Naive thymus-derived CD4-positive, alpha-beta T cell (primary cell): ENCODE measurements at regions not wholly inside any gene's neighbourhood (a gene's known extent, or its start where the extent isn't known, plus 50 kb on each side); places are given as distances from the start of the nearest gene placed in this dataset.

Source experiments
- ATAC-seq: fragments of 150-1000 bp; cut with Tn5 transposase; 2 replicates; pipeline ENCODE4 v1.10.0; 2021; ENCODE audit warnings: mild to moderate bottlenecking, moderate library complexity
- CTCF ChIA-PET: fragments of 350-600 bp; sonication (Branson Sonifier 250); formaldehyde crosslinking; loops from one replicate; lab custom pipeline; 2021; ENCODE audit warnings: antibody characterized with exemption; lab: Charles Lee
- POLR2A ChIA-PET: fragments of 350-600 bp; sonication (Branson Sonifier 250); formaldehyde crosslinking; loops from one replicate; lab custom pipeline; 2021; ENCODE audit warnings: antibody characterized with exemption, inconsistent platforms; lab: Charles Lee
- DNase-seq, 9 donors: peaks; one replicate each; pipeline versions ENCODE4 v3.0.0 to v3.0.0-alpha.2; 2020 to 2022; ENCODE audit warnings: mixed read lengths in 1 of 9
- H3K27ac ChIP-seq: one replicate; pipeline ENCODE4 v1.7.0; 2013; ENCODE audit warnings: mild to moderate bottlenecking, low read depth, low read length, moderate library complexity
- H3K27me3 ChIP-seq, 2 donors: one replicate each; pipeline ENCODE4 v1.7.0; 2013; ENCODE audit warnings: low read length in 2 of 2, mild to moderate bottlenecking in 2 of 2, moderate library complexity in 2 of 2; ENCODE audit not compliant: control insufficient read depth in 2 of 2, insufficient read depth in 2 of 2
- H3K36me3 ChIP-seq, 3 experiments: 1 replicate in 2 of 3; 2 replicates in 1 of 3; pipeline ENCODE4 v1.7.0; 2013; ENCODE audit warnings: low read length in 3 of 3, mild to moderate bottlenecking in 3 of 3, moderate library complexity in 1 of 3; ENCODE audit not compliant: insufficient read depth in 3 of 3, control insufficient read depth in 2 of 3
- H3K4me1 ChIP-seq, 2 donors: one replicate each; pipeline ENCODE4 v1.7.0; 2013; ENCODE audit warnings: low read length in 2 of 2, mild to moderate bottlenecking in 2 of 2, moderate library complexity in 1 of 2; ENCODE audit not compliant: control insufficient read depth in 2 of 2, insufficient read depth in 2 of 2
- H3K4me3 ChIP-seq: 2 replicates; pipeline ENCODE4 v1.7.0; 2013; ENCODE audit warnings: mild to moderate bottlenecking, low read length
- H3K9me3 ChIP-seq, 3 experiments: 1 replicate in 2 of 3; 2 replicates in 1 of 3; pipeline ENCODE4 v1.7.0; 2013; ENCODE audit warnings: low read length in 3 of 3; ENCODE audit not compliant: control insufficient read depth in 2 of 3
- H3K27ac Mint-ChIP-seq, 9 donors: one replicate each; pipeline ENCODE4 v1.8.0; 2020 to 2022; ENCODE audit warnings: mixed read lengths in 9 of 9, mild to moderate bottlenecking in 8 of 9, moderate library complexity in 5 of 9, inconsistent platforms in 2 of 9
- H3K27me3 Mint-ChIP-seq, 5 donors: one replicate each; pipeline ENCODE4 v1.8.0; 2021 to 2022; ENCODE audit warnings: mixed read lengths in 5 of 5, mild to moderate bottlenecking in 1 of 5
- H3K36me3 Mint-ChIP-seq, 5 donors: one replicate each; pipeline ENCODE4 v1.8.0; 2020 to 2022; ENCODE audit warnings: mixed read lengths in 5 of 5, mild to moderate bottlenecking in 3 of 5, inconsistent platforms in 1 of 5
- H3K4me1 Mint-ChIP-seq, 7 donors: one replicate each; pipeline ENCODE4 v1.8.0; 2020 to 2022; ENCODE audit warnings: mixed read lengths in 7 of 7, mild to moderate bottlenecking in 3 of 7, inconsistent platforms in 1 of 7
- H3K4me3 Mint-ChIP-seq, 10 donors: one replicate each; pipeline ENCODE4 v1.8.0; 2020 to 2022; ENCODE audit warnings: mild to moderate bottlenecking in 10 of 10, mixed read lengths in 10 of 10, moderate library complexity in 6 of 10, inconsistent platforms in 2 of 10
- H3K9me3 Mint-ChIP-seq, 11 donors: one replicate each; pipeline ENCODE4 v1.8.0; 2020 to 2022; ENCODE audit warnings: mixed read lengths in 11 of 11, mild to moderate bottlenecking in 4 of 11, inconsistent platforms in 1 of 11, moderate library complexity in 1 of 11
- intact Hi-C, 2 donors: fragments of 100-400 bp; cut with micrococcal nuclease; formaldehyde crosslinking; loops; one replicate each; pipeline ENCODE4 v1.15.1; 2023

- Mint-ChIP-seq H3K27ac (no peak overlapping the region), H3K9me3 (peaks cover 0 to 2% (median 0%) of the 10 kb centered on the region in 11 donors), H3K4me3 (no peak overlapping the region), H3K4me1 (peaks cover 0 to 3% (median 0%) of the 10 kb centered on the region in 7 donors), H3K27me3 (peaks cover 0 to 19% (median 0%) of the 10 kb centered on the region in 5 donors), H3K36me3 (no peaks in the 10 kb centered on the region)
- ChIA-PET CTCF (no interaction called here), POLR2A (no interaction called here)
- no peak for DNase-seq
- Histone ChIP-seq H3K9me3 (no peaks in the 10 kb centered on the region), H3K27me3 (no peaks in the 10 kb centered on the region), H3K27ac (no peak overlapping the region), H3K36me3 (no peaks in the 10 kb centered on the region), H3K4me1 (no peaks in the 10 kb centered on the region), H3K4me3 (no peak overlapping the region)
- intact Hi-C loops: no loop called here
- no peak for ATAC-seq
These were observed 468.7 kb downstream of the TSHZ3 start for GRCh38 chr19:30880551-30880950.

GRCh38 chr19:30880151-30880550 is 469.1 kb downstream of the TSHZ3 start:
- H3K27ac Mint-ChIP-seq: no peak overlapping the region
- H3K27me3 ChIP-seq: no peaks in the 10 kb centered on the region
- H3K9me3 Mint-ChIP-seq: peaks cover 0 to 2% (median 0%) of the 10 kb centered on the region in 11 donors
- ChIA-PET POLR2A (no interaction called here), CTCF (no interaction called here)
- no peak overlapping the region for H3K4me3 Mint-ChIP-seq
- no peak overlapping the region for H3K4me3 ChIP-seq
- no peaks in the 10 kb centered on the region for H3K36me3 Mint-ChIP-seq
- no peak for ATAC-seq
- peaks cover 0 to 3% (median 0%) of the 10 kb centered on the region in 7 donors for H3K4me1 Mint-ChIP-seq
- H3K27me3 Mint-ChIP-seq: peaks cover 0 to 19% (median 0%) of the 10 kb centered on the region in 5 donors
- no peaks in the 10 kb centered on the region for H3K36me3 ChIP-seq
- intact Hi-C loops: no loop called here
- DNase-seq: no peak
- H3K4me1 ChIP-seq: no peaks in the 10 kb centered on the region
- H3K27ac ChIP-seq: no peak overlapping the region
- H3K9me3 ChIP-seq: no peaks in the 10 kb centered on the region

- no peak overlapping the region for H3K4me3 ChIP-seq
- DNase-seq: no peak
- H3K9me3 Mint-ChIP-seq: peaks cover 0 to 2% (median 0%) of the 10 kb centered on the region in 11 donors
- no peaks in the 10 kb centered on the region for H3K27me3 ChIP-seq
- ChIA-PET POLR2A (no interaction called here), CTCF (no interaction called here)
- no peaks in the 10 kb centered on the region for H3K9me3 ChIP-seq
- no peak overlapping the region for H3K27ac ChIP-seq
- intact Hi-C loops: no loop called here
- no peak for ATAC-seq
- H3K36me3 Mint-ChIP-seq: no peaks in the 10 kb centered on the region
- H3K27me3 Mint-ChIP-seq: peaks cover 0 to 19% (median 0%) of the 10 kb centered on the region in 5 donors
- H3K27ac Mint-ChIP-seq: no peak overlapping the region
- no peaks in the 10 kb centered on the region for H3K4me1 ChIP-seq
- H3K4me1 Mint-ChIP-seq: peaks cover 0 to 3% (median 0%) of the 10 kb centered on the region in 7 donors
- no peaks in the 10 kb centered on the region for H3K36me3 ChIP-seq
- no peak overlapping the region for H3K4me3 Mint-ChIP-seq
These were observed 469.5 kb downstream of the TSHZ3 start for GRCh38 chr19:30879736-30880135.

GRCh38 chr19:30879225-30879624 is 470.0 kb downstream of the TSHZ3 start:
- ChIA-PET CTCF (no interaction called here), POLR2A (no interaction called here)
- H3K36me3 ChIP-seq: no peaks in the 10 kb centered on the region
- H3K27me3 ChIP-seq: no peaks in the 10 kb centered on the region
- ATAC-seq: no peak
- no peak overlapping the region for H3K4me3 Mint-ChIP-seq
- H3K9me3 Mint-ChIP-seq: peaks cover 0 to 2% (median 0%) of the 10 kb centered on the region in 11 donors
- no peak for DNase-seq
- intact Hi-C loops: no loop called here
- H3K4me3 ChIP-seq: no peak overlapping the region
- peaks cover 0 to 3% (median 0%) of the 10 kb centered on the region in 7 donors for H3K4me1 Mint-ChIP-seq
- H3K9me3 ChIP-seq: no peaks in the 10 kb centered on the region
- H3K36me3 Mint-ChIP-seq: no peaks in the 10 kb centered on the region
- no peak overlapping the region for H3K27ac ChIP-seq
- no peaks in the 10 kb centered on the region for H3K4me1 ChIP-seq
- peaks cover 0 to 16% (median 0%) of the 10 kb centered on the region in 5 donors for H3K27me3 Mint-ChIP-seq
- H3K27ac Mint-ChIP-seq: no peak overlapping the region

GRCh38 chr19:30878495-30878894 is 470.7 kb downstream of the TSHZ3 start:
- Histone ChIP-seq H3K9me3 (no peaks in the 10 kb centered on the region), H3K27me3 (no peaks in the 10 kb centered on the region), H3K36me3 (no peaks in the 10 kb centered on the region), H3K4me3 (no peak overlapping the region), H3K4me1 (no peaks in the 10 kb centered on the region), H3K27ac (no peak overlapping the region)
- Mint-ChIP-seq H3K36me3 (no peaks in the 10 kb centered on the region), H3K27ac (peak overlapping the region in 1 of 9 donors; percentile 55), H3K4me1 (peaks cover 0 to 3% (median 0%) of the 10 kb centered on the region in 7 donors), H3K9me3 (peaks cover 0 to under 1% (median 0%) of the 10 kb centered on the region in 11 donors), H3K4me3 (no peak overlapping the region), H3K27me3 (peaks cover 0 to 18% (median 0%) of the 10 kb centered on the region in 5 donors)
- no peak for DNase-seq
- intact Hi-C loops: no loop called here
- ATAC-seq: no peak
- CTCF ChIA-PET: no interaction called here
- POLR2A ChIA-PET: no interaction called here

GRCh38 chr19:30877661-30878113 is 471.5 kb downstream of the TSHZ3 start:
- intact Hi-C loops: no loop called here
- H3K4me3 ChIP-seq: no peak overlapping the region
- peaks cover 0 to 16% (median 0%) of the 10 kb centered on the region in 5 donors for H3K27me3 Mint-ChIP-seq
- H3K4me1 Mint-ChIP-seq: peaks cover 0 to 3% (median 0%) of the 10 kb centered on the region in 7 donors
- ATAC-seq (peak; percentile 78), DNase-seq (no peak)
- H3K27me3 ChIP-seq: no peaks in the 10 kb centered on the region
- ChIA-PET CTCF (no interaction called here), POLR2A (no interaction called here)
- H3K27ac Mint-ChIP-seq: no peak overlapping the region
- no peak overlapping the region for H3K27ac ChIP-seq
- H3K36me3 Mint-ChIP-seq: no peaks in the 10 kb centered on the region
- no peaks in the 10 kb centered on the region for H3K4me1 ChIP-seq
- no peaks in the 10 kb centered on the region for H3K9me3 Mint-ChIP-seq
- H3K4me3 Mint-ChIP-seq: no peak overlapping the region
- H3K36me3 ChIP-seq: no peaks in the 10 kb centered on the region
- H3K9me3 ChIP-seq: no peaks in the 10 kb centered on the region

GRCh38 chr19:30873691-30874090 is 475.5 kb downstream of the TSHZ3 start:
- Histone ChIP-seq H3K4me1 (no peaks in the 10 kb centered on the region), H3K4me3 (no peak overlapping the region), H3K27ac (no peak overlapping the region), H3K27me3 (no peaks in the 10 kb centered on the region), H3K9me3 (no peaks in the 10 kb centered on the region), H3K36me3 (no peaks in the 10 kb centered on the region)
- Mint-ChIP-seq H3K27me3 (peaks cover 0 to 21% (median 0%) of the 10 kb centered on the region in 5 donors), H3K27ac (no peak overlapping the region), H3K4me3 (no peak overlapping the region), H3K4me1 (peaks cover 0 to 2% (median 0%) of the 10 kb centered on the region in 7 donors), H3K9me3 (peaks cover 0 to 2% (median 0%) of the 10 kb centered on the region in 11 donors), H3K36me3 (no peaks in the 10 kb centered on the region)
- intact Hi-C loops: no loop called here
- ATAC-seq (no peak), DNase-seq (no peak)
- POLR2A ChIA-PET: no interaction called here
- CTCF ChIA-PET: interaction anchor here (0.6 kb wide), 1 partner anchor 14 kb away, joined by 3 read pairs; no protein-coding TSS in a partner anchor
